ENCODE measurements at regions not wholly inside any gene's neighbourhood (a gene's known extent, or its start where the extent isn't known, plus 50 kb on each side); places are given as distances from the start of the nearest gene placed in this dataset.

DNA sequence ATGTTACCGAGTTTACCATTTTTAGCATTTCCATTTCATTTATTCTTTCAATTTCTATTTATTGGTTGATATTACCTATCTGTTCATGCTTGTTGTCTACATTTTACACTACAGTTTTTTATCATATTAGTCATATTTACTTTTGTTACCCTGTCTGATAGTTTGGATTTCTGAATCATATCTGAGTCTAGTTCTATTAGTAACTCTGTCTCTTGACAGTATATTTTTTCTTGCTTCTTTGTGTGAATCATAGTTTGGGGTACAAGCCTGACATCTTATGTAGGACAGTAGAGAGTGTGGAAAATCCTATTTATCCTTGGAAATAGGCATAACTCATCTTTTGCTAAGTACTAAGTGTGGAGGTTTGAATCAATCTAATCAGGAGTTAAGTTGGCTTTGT, 263.9 kb upstream of the SESN3 start:
- TF ChIP-seq TCF7L2 (IDR thresholded peaks at IDR 0.05; ENCODE audit: borderline replicate concordance, extremely low read depth, insufficient read depth, insufficient read length), result no peak
- TF ChIP-seq, protein P1, sequence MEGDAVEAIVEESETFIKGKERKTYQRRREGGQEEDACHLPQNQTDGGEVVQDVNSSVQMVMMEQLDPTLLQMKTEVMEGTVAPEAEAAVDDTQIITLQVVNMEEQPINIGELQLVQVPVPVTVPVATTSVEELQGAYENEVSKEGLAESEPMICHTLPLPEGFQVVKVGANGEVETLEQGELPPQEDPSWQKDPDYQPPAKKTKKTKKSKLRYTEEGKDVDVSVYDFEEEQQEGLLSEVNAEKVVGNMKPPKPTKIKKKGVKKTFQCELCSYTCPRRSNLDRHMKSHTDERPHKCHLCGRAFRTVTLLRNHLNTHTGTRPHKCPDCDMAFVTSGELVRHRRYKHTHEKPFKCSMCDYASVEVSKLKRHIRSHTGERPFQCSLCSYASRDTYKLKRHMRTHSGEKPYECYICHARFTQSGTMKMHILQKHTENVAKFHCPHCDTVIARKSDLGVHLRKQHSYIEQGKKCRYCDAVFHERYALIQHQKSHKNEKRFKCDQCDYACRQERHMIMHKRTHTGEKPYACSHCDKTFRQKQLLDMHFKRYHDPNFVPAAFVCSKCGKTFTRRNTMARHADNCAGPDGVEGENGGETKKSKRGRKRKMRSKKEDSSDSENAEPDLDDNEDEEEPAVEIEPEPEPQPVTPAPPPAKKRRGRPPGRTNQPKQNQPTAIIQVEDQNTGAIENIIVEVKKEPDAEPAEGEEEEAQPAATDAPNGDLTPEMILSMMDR (IDR thresholded peaks at IDR 0.05 in 2 of 3, conservative IDR thresholded peaks at IDR 0.05 in 1 of 3; ENCODE audit: borderline replicate concordance in 1 of 3, insufficient read depth in 1 of 3, low read depth in 2 of 3, low read length in 2 of 3), result no peak
- no peak for TF ChIP-seq CEBPB (IDR thresholded peaks at IDR 0.05; ENCODE audit: low read depth)
- no peak for TF ChIP-seq SRF (IDR thresholded peaks at IDR 0.05; ENCODE audit: low read depth)
- TF ChIP-seq MAX (IDR thresholded peaks at IDR 0.05), result no peak
- no peak for TF ChIP-seq POLR2AphosphoS5 (IDR thresholded peaks at IDR 0.05; ENCODE audit: low read depth, low read length)
- no peak for TF ChIP-seq JUND (IDR thresholded peaks at IDR 0.05)
- TF ChIP-seq POLR2A (IDR thresholded peaks at IDR 0.05; ENCODE audit: borderline replicate concordance, extremely low read depth, insufficient read depth, insufficient read length), result no peak
- TF ChIP-seq EGR1 (IDR thresholded peaks at IDR 0.05; ENCODE audit: low read depth), result no peak
- no peak for TF ChIP-seq EZH2 (IDR thresholded peaks at IDR 0.05)
- TF ChIP-seq ZFX (IDR thresholded peaks at IDR 0.05), result no peak
- TF ChIP-seq REST (IDR thresholded peaks at IDR 0.05; ENCODE audit: low read depth), result no peak
- no peak for TF ChIP-seq SIN3A (IDR thresholded peaks at IDR 0.05; ENCODE audit: low read depth)

Measured in HCT116 (cell line).